Stimulated activated CD4-positive, alpha-beta T cell treated with anti-CD3 and anti-CD28 coated beads, Interleukin-1b, Interleukin-23, amount 100 ng/mL, for 4 hours (primary cell): ENCODE measurements at regions not wholly inside any gene's neighbourhood (a gene's known extent, or its start where the extent isn't known, plus 50 kb on each side); places are given as distances from the start of the nearest gene placed in this dataset.

Source experiments
- DNase-seq, 2 donors: peaks; one replicate each; pipeline ENCODE4 v3.0.0-alpha.2; 2020; ENCODE audit warnings: low read depth in 2 of 2

GRCh38 chr7:67843001-67843565 lies 846.5 kb downstream of the TYW1 start:
- DNase-seq: no peak

- no peak for DNase-seq
Measured at GRCh38 chr7:67843615-67844014, 847.0 kb downstream of the TYW1 start.

- no peak for DNase-seq
Measured at GRCh38 chr7:67847092-67847787, 850.6 kb downstream of the TYW1 start.

GRCh38 chr7:67854221-67855178 lies 857.9 kb downstream of the TYW1 start:
- DNase-seq: no peak

DNA sequence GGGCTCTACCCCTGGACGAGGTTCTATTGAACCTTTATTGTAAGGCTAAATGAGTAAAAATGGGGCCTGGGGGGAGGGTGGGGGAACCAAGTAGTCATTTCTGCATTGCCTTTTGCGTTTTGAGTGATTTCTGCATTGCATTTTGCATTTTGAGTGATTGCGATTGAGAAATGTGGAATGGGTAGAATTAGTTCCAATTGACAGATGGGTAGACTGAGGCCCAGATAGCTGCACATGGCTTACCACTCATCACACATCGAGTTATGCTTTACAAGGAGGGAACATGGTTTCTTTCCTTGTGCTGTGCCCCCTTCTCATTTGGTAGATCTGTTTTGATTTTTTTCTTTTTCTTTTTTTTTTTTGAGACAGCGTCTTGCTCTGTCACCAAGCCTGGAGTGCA lies 858.7 kb downstream of the TYW1 start:
- no peak for DNase-seq

DNA sequence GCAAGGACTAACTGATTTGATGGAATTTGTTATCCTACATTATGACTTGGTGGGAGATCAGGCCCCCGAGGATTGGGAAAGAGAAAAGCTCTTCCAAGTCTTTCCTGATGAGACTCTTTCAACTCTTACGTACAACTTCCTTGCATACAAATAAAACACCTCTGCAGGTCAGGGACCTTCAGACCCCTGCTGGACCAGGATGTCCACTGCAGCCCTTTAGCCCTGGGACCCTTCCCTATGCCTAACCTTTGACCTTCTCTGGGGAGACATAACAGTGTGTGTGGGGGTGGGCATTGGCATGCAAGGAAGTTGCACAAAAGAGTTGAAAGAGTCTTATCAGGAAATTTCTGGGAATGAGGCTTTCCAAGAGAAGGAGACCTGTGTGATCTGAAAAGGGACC lies 859.4 kb downstream of the TYW1 start:
- DNase-seq: no peak

DNA sequence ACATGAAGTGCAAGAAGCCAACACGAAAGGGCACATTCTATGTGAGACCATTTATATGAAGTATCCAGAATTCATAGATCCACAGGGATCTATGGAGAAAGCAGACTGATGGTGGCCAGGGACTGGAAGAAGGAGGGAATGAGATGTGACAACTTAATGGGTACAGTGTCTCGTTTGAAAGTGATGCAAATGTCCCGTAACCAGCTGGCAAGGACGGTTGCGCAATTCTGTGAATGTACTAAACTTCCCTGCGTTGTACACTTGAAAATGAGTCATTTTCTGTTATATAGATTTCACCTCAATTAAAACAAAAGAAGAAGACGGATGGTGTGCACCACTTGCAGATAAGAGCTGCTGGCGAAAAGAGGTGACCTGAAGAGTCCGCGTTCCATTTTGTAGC lies 861.1 kb downstream of the TYW1 start:
- no peak for DNase-seq

DNA sequence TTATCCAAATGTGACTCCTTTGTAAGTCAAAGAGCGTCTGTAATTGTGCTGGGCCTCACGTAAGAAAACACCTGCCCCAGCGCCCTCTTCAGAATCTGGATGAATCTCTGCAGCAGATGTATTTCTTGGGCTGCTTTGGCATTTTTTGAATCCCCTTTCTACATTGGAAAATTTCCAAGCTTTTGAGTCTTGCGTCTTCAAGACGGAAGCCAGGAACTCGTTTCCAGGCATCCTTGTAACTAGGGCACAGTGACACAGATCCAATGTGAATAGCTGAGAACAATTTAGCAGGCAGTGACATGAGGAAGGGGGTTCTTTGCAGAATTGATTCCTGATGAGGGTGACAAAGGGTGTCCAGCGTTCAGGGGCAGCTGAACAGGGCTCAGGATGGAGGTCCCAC lies 862.3 kb downstream of the TYW1 start:
- no peak for DNase-seq

DNA sequence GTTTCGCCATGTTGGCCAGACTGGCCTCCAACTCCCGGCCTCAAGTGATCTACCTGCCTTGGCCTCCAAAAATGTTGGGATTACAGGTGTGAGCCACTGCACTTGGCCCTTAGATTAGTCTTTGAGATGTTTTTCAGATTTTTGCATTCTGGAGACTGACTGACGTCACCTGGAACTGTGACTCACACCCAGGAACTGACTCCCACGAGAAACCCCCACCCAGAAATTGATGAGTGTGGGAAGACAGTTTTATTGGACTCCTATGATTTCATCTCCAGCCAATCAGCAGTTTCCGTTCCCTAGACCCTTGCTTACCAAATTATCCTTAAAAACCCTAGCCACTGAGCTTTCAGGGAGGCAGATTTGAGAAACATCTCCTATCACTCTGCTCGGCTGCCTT lies 867.3 kb downstream of the TYW1 start:
- no peak for DNase-seq

- DNase-seq: no peak
Measured at GRCh38 chr7:67866054-67866453, 869.4 kb downstream of the TYW1 start.

DNA sequence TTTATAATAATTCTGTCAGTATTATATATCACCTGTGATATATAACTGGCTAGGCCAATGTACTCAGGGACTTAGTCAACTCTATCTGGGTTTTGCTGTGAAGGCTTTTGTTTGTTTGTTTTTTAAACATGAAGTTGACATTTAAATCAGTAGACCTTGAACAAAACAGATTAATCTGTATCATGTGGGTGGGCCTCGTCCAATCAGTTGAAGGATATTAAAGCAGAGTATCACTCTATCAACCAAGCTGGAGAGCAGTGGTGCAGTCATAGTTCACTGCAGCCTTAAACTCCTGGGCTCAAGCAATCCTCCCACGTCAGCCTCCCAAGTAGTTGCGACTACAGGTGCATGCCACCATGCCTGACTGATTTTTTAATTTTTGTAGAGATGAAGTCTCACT lies 870.2 kb downstream of the TYW1 start:
- DNase-seq: no peak

GRCh38 chr7:67870396-67870795 lies 873.8 kb downstream of the TYW1 start:
- no peak for DNase-seq

GRCh38 chr7:67875558-67875957 lies 878.9 kb downstream of the TYW1 start:
- DNase-seq: no peak

- no peak for DNase-seq
Measured at GRCh38 chr7:67878808-67879207, 882.2 kb downstream of the TYW1 start.

DNA sequence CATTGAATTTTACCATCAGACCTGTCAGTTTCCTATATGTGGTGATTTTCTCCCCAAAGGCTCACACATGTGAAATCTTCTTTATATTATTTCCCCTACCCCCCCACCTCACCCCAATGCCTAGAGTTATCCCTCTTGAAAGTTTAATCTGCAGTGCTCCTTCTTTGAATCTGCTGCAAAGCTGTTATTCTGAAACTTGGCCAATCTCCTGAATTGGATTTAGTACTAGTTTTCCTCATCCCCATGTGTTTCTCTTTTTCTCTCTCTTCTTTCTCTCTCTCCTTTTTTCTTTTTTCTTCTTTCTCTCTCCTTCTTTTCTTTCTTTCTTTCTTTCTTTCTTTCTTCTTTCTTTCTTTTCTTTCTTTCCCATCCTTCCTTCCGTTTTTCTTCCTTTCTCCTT lies 886.2 kb downstream of the TYW1 start:
- DNase-seq: no peak

DNA sequence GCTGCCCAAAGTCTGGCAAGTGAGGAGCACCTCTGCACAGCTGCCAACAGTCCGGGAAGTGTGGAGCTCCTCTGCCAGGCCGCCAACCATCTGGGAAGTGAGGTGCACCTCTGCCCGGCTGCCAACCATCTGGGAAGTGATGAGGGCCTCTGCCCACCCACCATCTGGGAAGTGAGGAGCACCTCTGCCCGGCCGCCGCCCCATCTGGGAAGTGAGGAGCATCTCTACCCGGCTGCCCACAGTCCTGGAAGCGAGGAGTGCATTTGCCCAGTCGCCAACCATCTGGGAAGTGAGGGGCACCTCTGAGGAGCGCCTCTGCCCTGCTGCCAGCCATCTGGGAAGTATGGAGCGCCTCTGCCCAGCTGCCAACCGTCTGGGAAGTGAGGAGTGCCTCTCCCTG lies 893.7 kb downstream of the TYW1 start:
- no peak for DNase-seq

DNA sequence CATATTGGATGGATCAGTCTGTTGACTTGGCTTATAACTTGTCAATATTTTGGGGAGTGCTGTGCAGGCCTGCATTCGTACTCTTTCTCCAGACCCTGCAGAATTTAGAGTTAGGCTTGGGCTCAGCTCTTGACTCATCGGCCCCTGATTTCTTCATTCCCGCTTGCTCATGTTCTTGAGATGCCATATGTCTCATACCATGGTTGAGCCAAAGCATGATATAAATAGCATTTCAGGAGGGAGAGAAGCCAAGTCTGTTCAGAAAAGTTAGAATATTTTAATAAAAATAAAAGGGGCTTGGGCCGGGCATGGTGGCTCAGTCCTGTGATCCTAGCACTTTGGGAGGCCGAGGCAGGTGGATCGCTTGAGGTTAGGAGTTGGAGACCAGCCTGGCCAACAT lies 898.1 kb downstream of the TYW1 start:
- no peak for DNase-seq

- no peak for DNase-seq
Measured at GRCh38 chr7:67896721-67897120, 900.1 kb downstream of the TYW1 start.

- DNase-seq: no peak
Measured at GRCh38 chr7:67900456-67900855, 903.8 kb downstream of the TYW1 start.

GRCh38 chr7:67901808-67902480 lies 905.3 kb downstream of the TYW1 start:
- DNase-seq: no peak

GRCh38 chr7:67907792-67908191 lies 911.2 kb downstream of the TYW1 start:
- no peak for DNase-seq

GRCh38 chr7:67912437-67912836 lies 915.8 kb downstream of the TYW1 start:
- no peak for DNase-seq
